ENCODE measurements at regions not wholly inside any gene's neighbourhood (a gene's known extent, or its start where the extent isn't known, plus 50 kb on each side); places are given as distances from the start of the nearest gene placed in this dataset.

- DNase-seq (ENCODE audit: low read depth in 2 of 2): no peak
Measured at GRCh38 chr13:107753748-107754147, 461.6 kb downstream of the LIG4 start.

DNA sequence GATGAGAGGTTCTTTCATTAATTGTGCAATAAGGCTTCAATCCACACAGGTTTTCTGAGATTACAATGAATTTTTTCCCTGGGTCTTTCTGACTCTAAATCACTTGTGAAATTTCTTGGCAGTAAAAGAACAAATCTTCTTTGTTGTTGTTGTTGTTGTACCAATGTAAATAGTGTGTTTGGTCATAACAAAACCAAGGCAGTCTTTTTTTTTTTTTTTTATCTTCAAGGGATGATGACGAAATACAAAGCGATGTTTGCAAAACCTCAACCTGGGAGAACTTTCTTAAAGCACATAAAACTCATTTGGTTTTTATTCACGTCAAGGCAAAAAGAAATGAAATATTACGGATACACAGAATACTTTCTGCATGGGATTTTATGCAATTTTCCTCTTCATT lies 462.0 kb downstream of the LIG4 start:
- no peak for DNase-seq (ENCODE audit: low read depth in 2 of 2)

- DNase-seq (ENCODE audit: low read depth in 2 of 2): no peak
Measured at GRCh38 chr13:107743983-107744382, 471.4 kb downstream of the LIG4 start.

GRCh38 chr13:107743526-107743925 lies 471.8 kb downstream of the LIG4 start:
- no peak for DNase-seq (ENCODE audit: low read depth in 2 of 2)

- DNase-seq (ENCODE audit: low read depth in 2 of 2): no peak
Measured at GRCh38 chr13:107743100-107743499, 472.2 kb downstream of the LIG4 start.

- DNase-seq (ENCODE audit: low read depth in 2 of 2): no peak
Measured at GRCh38 chr13:107742544-107742943, 472.8 kb downstream of the LIG4 start.

GRCh38 chr13:107738004-107738403 lies 477.3 kb downstream of the LIG4 start:
- DNase-seq (ENCODE audit: low read depth in 2 of 2): no peak

DNA sequence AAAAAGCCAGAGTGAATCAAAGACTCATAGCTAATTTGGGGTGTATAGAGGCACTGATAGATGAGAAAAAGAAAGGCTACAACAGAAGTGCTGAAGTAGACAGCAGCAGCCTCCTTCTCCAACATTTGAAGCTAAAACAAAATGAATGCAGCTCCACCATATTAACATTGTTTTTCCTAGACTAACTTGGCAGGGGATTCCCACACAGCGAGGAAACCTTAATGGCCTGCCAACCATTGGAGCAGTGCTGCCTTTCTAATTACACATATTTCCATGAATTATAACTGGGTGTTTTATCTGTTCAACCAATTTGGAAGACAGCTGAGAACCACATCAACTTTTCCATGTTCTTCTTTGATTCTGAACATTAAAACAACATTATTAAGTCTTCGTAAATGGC lies 478.6 kb downstream of the LIG4 start:
- DNase-seq (ENCODE audit: low read depth in 2 of 2): peak in 1 of 2 donors; percentile 18

- DNase-seq (ENCODE audit: low read depth in 2 of 2): no peak
Measured at GRCh38 chr13:107736170-107736569, 479.2 kb downstream of the LIG4 start.

DNA sequence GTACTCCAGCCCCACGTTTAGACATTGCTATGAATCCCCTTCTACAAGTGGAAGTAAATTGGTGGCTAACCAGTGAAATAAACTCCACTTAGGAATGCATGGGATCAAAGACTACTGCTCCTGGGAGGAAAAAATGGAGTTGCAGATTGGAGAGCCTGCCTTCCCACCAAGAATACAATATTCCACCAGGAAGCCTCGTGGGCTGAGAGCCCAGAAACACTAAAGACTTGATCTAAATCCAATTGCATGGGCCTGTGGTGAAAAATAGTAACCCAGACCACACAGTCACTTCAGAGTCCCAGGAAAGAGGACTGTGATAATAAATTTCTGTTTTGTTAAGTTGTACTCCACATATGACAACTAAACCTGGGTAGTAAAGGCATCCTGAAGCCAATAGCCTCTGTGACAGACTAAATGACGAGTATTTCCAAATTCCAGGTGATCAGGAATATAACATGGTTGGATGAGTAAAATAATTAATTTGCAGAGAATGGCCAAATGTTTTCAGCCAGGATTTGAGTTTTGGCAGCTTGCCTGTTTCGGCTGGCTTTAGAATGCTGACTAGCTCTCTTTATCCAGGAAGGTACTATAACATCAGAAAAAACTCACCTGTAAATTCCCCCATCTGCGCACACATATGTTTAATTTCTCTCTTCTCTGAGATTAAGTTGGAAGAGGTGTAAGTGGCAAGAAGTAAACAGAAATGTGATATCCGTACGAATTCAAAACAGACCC lies 480.3 kb downstream of the LIG4 start:
- no peak for DNase-seq (ENCODE audit: low read depth in 2 of 2)

- no peak for DNase-seq (ENCODE audit: low read depth in 2 of 2)
Measured at GRCh38 chr13:107733276-107733675, 482.1 kb downstream of the LIG4 start.

GRCh38 chr13:107730813-107731212 lies 484.5 kb downstream of the LIG4 start:
- no peak for DNase-seq (ENCODE audit: low read depth in 2 of 2)

- peak in 1 of 2 donors; percentile 19 for DNase-seq (ENCODE audit: low read depth in 2 of 2)
Measured at GRCh38 chr13:107721125-107721869, 494.0 kb downstream of the LIG4 start.

GRCh38 chr13:107716741-107717140 lies 498.6 kb downstream of the LIG4 start:
- DNase-seq (ENCODE audit: low read depth in 2 of 2): no peak

GRCh38 chr13:107716241-107716640 lies 499.1 kb downstream of the LIG4 start:
- no peak for DNase-seq (ENCODE audit: low read depth in 2 of 2)

- no peak for DNase-seq (ENCODE audit: low read depth in 2 of 2)
Measured at GRCh38 chr13:107715496-107715895, 499.8 kb downstream of the LIG4 start.

- DNase-seq (ENCODE audit: low read depth in 2 of 2): peak; percentile 6 to 23
Measured at GRCh38 chr13:107713314-107713713, 502.0 kb downstream of the LIG4 start.

DNA sequence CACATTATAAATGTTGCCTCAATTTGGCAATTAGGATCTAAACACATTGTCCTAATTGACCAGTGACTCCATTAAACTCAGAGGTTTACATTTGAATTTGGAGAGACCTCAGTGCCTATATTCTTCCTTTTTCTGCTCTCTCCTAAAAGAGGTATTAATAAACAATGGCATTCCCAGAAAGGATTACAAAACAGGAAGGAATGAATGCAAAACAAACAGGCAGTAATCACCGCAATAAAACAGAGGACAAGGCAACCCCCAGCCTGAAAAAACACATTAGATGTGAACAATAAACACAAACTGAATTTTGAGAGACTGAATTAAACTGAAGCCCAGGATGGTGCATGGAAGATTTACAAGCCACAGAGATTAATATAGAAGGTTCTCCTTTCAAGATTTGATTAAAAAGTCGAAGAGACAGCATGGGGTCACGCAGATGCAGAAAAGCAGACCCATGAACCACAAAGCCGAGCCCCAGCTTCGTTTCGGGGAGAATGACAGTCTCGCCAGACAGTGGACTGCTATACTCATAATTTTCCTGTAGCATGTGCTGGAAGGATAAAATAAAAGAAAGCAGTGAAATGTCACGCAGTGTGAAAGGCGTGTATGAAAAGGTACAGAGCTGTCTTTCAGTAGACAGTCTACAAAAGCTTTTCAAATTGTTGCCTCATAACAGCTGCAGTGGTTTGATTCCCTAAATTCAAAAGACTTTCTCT lies 503.0 kb downstream of the LIG4 start:
- no peak for DNase-seq (ENCODE audit: low read depth in 2 of 2)

GRCh38 chr13:107690181-107690580 lies 525.2 kb downstream of the LIG4 start:
- DNase-seq (ENCODE audit: low read depth in 2 of 2): no peak

DNA sequence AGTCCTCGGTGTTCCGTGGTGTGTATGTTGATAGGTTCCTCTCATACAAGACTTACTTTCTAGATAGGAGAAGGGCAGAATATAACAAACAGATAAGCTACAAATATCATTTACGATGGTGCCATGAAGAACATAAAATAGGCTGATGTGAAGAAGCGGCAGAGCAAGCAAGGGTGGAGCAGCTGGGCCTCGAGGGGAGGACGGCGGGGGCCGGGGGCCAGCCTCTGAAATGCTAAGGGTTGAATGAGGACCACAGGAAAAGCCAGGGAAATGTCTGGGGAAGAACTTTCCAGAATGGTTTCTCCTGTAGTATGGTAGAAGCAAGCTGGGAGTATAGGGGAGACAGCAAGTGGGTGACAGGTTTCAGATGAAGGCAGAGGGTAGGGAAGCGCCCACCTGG lies 529.5 kb downstream of the LIG4 start:
- DNase-seq (ENCODE audit: low read depth in 2 of 2): no peak

- DNase-seq (ENCODE audit: low read depth in 2 of 2): no peak
Measured at GRCh38 chr13:107681600-107681999, 533.7 kb downstream of the LIG4 start.

DNA sequence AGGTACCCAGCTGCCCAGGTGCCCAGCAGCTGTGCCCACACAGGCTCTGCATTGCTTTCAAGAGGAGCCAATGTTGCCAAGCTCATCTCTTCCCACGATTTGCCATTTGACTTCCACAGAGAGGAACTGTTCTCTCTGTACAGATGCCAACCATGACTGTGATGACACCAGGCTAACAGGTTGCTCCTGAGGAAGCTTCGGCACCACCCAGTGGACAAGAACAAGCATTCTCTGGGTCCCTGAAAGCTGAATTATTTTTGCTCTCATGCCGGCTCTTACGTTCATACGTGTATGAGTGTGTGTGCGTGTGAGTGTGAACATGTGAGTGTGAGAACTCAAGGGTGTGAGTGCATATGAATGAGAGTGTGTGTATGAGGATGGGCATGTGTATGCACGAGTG lies 535.2 kb downstream of the LIG4 start:
- DNase-seq (ENCODE audit: low read depth in 2 of 2): peak; percentile 28 to 38

Measured in lung microvascular endothelial cell (primary cell).